Mucosa of rectum (tissue), 2 donors: ENCODE measurements at regions not wholly inside any gene's neighbourhood (a gene's known extent, or its start where the extent isn't known, plus 50 kb on each side); places are given as distances from the start of the nearest gene placed in this dataset.

Source experiments
- H3K27ac ChIP-seq, 2 donors: one replicate each; pipeline ENCODE4 v1.7.0; 2013; ENCODE audit warnings: inconsistent platforms in 2 of 2, low read depth in 2 of 2, low read length in 2 of 2
- H3K27me3 ChIP-seq, 2 donors: one replicate each; pipeline ENCODE4 v1.7.0; 2013; ENCODE audit warnings: low read length in 2 of 2; ENCODE audit not compliant: control insufficient read depth in 2 of 2, insufficient read depth in 2 of 2
- H3K36me3 ChIP-seq, 2 donors: one replicate each; pipeline ENCODE4 v1.7.0; 2013; ENCODE audit warnings: low read length in 2 of 2; ENCODE audit not compliant: control insufficient read depth in 2 of 2, insufficient read depth in 2 of 2
- H3K4me1 ChIP-seq, 2 donors: one replicate each; pipeline ENCODE4 v1.7.0; 2013; ENCODE audit warnings: low read length in 2 of 2, mild to moderate bottlenecking in 1 of 2; ENCODE audit not compliant: control insufficient read depth in 2 of 2, insufficient read depth in 2 of 2
- H3K4me3 ChIP-seq, 2 donors: one replicate each; pipeline ENCODE4 v1.7.0; 2013; ENCODE audit warnings: low read length in 2 of 2
- H3K9ac ChIP-seq, 2 donors: one replicate each; pipeline ENCODE4 v1.7.0; 2013; ENCODE audit warnings: low read length in 2 of 2, low read depth in 1 of 2, mild to moderate bottlenecking in 1 of 2
- H3K9me3 ChIP-seq, 2 donors: one replicate each; pipeline ENCODE4 v1.7.0; 2013; ENCODE audit warnings: low read length in 2 of 2; ENCODE audit not compliant: control insufficient read depth in 2 of 2
- donor health status: healthy.
- donor health status: Normal muscosa, but diverticular disease.

DNA sequence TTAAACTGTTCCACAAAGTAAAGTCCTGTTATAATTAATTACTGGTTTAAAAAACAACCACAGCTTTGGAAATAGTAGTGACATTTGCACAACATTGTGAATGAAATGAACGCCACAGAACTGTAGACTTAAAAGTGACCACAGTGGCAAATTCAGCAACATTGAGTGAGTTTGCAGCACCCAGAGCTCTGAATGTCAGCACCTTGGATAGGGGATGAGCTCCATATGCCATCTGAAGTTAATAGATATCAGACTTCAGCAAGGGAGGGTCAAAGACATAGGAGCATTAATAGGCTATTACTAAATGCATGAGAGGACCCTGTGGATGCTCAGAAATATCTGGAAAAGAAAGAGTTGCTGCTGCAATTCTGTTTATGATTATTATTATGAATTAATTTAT, 55.3 kb upstream of the KCNIP4 start:
- Histone ChIP-seq H3K27ac (no peak overlapping the region), H3K36me3 (no peaks in the 10 kb centered on the region), H3K9ac (no peak overlapping the region), H3K27me3 (no peaks in the 10 kb centered on the region), H3K4me1 (no peaks in the 10 kb centered on the region), H3K9me3 (no peaks in the 10 kb centered on the region), H3K4me3 (no peak overlapping the region)
